Neural cell (in vitro differentiated cells): ENCODE measurements at regions not wholly inside any gene's neighbourhood (a gene's known extent, or its start where the extent isn't known, plus 50 kb on each side); places are given as distances from the start of the nearest gene placed in this dataset.

Source experiments
- CTCF ChIP-seq: fragments of 450-650 bp; IDR thresholded peaks from 2 replicates; pipeline ENCODE4 v1.5.1; 2014; ENCODE audit warnings: antibody characterized with exemption, mild to moderate bottlenecking, moderate library complexity; ENCODE audit not compliant: poor library complexity, severe bottlenecking
- EP300 ChIP-seq: fragments of 450-650 bp; conservative IDR thresholded peaks from 2 replicates; pipeline ENCODE4 v1.6.1; 2014; ENCODE audit warnings: antibody characterized with exemption, mild to moderate bottlenecking, moderate library complexity; ENCODE audit not compliant: poor library complexity, severe bottlenecking
- EZH2 ChIP-seq: fragments of 200-600, 300-800 bp; shearing (Covaris generic), sonication (generic); IDR thresholded peaks from 2 replicates; pipeline ENCODE4 v1.6.1; 2014; ENCODE audit warnings: antibody characterized with exemption, low read length, borderline replicate concordance, mild to moderate bottlenecking; ENCODE audit not compliant: insufficient read depth, poor library complexity, severe bottlenecking
- POLR2AphosphoS5 ChIP-seq: IDR thresholded peaks from 2 replicates; pipeline ENCODE4 v1.6.1; 2012
- RAD21 ChIP-seq: fragments of 450-650 bp; conservative IDR thresholded peaks from 2 replicates; pipeline ENCODE4 v1.6.1; 2014; ENCODE audit warnings: antibody characterized with exemption, mild to moderate bottlenecking, moderate library complexity

DNA sequence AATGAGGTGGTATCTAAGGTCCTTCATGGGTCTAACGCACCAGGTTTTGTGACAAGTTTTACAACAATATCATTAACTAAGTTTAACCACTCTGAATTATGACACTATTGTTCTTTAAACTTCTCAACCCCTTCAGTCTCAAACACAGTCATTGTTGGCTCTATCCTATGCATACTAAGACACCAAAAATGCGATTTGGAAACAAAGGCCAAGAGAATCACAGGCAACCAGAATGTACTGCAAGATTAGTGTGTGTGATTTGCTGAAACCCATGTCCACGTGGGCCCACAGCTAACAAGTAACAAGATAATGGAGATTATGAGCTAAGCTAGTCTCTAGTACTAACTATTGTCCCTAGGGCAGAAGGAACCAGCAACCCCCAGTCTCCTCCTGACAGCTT lies 142.2 kb upstream of the RANBP3L start:
- TF ChIP-seq EP300 (no peak), RAD21 (no peak), CTCF (no peak), EZH2 (no peak), POLR2AphosphoS5 (no peak)
